Renal cortex interstitium (tissue), 11 donors: ENCODE measurements at regions not wholly inside any gene's neighbourhood (a gene's known extent, or its start where the extent isn't known, plus 50 kb on each side); places are given as distances from the start of the nearest gene placed in this dataset.
"Not testable (repeated sequence)": the region's sequence is repeated elsewhere in the genome, so short reads cannot be mapped to it uniquely, and the experiment has no call there.

ENCODE experiments used
- DNase-seq, 11 donors: peaks; one replicate each; pipeline ENCODE4 v3.0.0-alpha.2; 2013; ENCODE audit warnings: low read depth in 9 of 11, low spot score in 4 of 11; ENCODE audit errors: extremely low read depth in 1 of 11

DNA sequence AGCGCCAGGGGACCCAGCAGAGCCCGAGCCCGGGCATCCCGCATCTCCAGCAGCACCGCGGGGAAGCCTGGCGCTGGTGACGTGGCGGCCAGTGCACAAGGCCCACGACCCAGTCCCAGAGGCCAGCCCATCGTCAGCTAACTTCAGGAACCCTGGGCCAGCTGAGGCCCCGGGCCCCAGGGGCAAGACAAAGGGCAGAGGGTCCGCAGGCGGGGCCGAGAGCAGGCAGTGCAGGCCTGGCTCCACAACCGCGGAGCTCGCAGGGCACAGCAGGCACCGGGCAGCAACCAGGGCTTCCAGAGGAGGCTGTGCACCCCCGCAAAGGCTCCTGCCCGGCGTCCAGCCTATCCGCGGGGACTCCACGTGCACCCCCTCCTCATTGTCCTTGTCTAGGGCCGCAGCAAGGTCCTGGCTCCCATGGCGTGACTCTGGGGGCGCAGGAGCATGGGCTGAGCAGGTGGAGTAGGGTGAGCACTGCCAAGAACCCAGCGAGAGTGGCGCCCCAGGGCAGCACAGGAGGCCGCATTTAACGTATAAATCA is 352.5 kb downstream of the KCNJ18 start:
- DNase-seq, result not testable (repeated sequence)

DNA sequence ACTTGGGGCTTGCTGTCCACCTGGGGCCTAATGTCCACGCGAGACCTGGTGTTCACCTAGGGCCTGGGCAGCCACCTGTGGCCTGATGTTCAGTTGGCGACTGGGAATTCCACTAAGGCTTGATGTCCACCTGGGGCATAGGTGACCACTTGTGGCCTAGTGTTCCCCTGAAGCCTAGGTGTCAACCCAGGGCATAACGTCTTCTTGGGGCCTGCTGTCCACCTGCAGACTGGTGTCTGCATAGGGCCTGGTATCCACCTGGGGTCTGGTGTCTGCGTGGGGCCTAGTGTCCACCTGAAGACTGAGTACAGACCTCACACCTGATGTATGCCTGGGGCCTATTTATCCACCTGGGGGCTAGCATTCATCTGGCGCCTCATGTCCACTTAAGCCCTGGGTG is 355.2 kb downstream of the KCNJ18 start:
- DNase-seq, result not testable (repeated sequence)

DNA sequence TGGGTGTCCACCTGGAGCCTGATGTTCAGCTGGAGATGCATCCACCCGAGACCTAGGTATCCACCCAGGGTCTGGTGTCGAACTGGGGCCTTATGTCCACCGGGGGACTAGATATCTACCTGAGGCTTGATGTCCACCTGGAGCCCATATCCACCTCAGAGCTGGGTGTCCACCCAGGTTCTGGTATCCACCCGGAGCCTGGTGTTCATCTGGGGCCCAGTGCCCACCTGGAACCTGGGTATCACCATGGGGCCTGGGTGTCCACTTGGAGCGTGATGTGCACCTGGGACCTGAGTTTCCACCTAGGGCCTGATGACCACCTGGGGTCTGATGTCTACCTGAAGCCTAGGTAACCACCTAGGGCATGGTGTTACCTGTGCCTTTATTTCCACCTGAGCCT is 355.9 kb downstream of the KCNJ18 start:
- DNase-seq, result not testable (repeated sequence)

DNA sequence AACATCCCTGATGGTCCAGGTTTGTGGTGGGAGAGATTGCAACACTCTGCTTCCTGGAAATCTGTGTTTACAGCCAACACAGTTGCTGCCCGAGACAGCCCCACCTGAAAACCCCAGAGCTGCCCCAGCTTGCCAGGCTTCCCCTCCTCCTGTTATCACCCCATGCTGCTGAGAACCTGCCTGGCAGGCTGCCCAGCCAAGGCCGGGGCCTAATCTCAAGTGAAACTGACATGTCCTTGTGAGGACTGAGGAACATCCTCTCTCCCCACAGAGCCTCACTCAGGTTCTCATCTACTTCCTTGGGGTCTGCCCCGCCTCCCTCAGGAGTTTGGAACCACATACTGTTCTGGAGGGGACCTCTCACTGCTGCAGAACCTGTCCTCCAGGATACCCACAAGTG is 358.4 kb downstream of the KCNJ18 start:
- DNase-seq, result not testable (repeated sequence)

DNA sequence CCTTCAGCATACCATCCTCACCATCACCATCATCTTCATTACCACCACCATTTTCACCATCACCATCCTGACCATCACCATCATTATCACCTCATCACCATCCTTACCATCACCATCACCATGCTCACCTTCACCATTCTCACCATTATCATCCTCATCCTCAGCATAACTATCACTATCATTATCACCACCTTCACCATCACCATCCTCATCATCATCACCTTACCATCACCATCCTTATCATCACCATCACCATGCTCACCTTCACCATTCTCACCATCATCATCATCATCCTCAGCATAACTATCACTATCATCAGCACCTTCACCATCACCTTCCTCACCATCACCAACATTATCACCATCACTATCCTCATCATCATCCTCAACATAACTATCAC is 360.4 kb downstream of the KCNJ18 start:
- not testable (repeated sequence) for DNase-seq

DNA sequence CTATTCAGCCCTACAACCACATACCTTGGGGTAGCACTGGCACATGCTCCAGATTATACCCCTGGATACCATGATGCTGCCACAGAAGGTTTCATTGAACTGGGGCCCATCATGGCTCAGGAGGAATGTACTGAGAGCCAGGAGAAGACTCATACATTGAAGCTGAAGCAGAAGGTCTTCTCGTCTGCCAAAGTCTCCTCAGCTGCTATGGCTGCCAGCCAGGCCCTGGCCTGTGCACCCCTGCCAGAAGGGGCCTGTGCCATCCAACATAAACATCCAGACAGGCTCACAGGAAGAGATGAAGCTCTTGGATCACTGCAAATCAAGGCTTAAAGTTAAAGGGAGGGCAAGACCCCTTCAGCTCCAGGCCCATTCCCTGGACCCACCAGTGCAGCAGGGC is 364.2 kb downstream of the KCNJ18 start:
- DNase-seq, result not testable (repeated sequence)

DNA sequence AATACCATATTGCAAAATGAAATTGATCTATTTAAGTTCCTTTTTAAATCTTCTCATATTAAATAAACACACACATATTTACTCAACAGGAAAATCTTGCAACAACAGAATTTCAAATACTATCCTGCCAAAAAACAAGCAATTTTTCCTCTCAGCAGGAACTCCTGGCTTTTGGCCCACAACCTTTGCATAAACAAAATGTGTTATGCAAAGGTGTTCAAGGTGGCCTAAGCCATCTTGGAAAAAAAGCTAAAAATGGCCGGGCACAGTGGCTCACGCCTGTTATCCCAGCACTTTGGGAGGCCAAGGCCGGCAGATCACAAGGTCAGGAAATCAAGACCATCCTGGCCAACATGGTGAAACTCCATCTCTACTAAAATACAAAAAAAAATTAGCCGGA is 383.6 kb downstream of the KCNJ18 start:
- not testable (repeated sequence) for DNase-seq

DNA sequence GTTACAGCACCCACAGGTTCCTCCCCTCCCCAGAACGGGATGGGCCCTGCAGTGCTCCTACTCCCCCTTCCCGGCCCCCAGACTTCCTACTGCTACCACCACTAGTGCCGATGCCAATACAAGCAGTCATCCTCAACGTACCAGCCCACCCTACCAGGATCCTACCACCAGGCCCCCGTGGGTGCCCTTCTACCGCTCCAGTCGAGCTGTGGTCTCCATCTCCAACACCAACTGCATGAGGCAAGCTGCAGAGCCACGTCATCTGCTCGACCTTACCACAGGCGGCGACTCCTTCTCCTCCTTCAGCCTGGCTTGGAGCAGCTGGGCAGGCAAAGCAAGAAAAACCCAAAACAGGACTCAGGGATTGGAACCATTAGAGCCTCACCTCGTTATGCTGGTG is 396.3 kb downstream of the KCNJ18 start:
- not testable (repeated sequence) for DNase-seq

DNA sequence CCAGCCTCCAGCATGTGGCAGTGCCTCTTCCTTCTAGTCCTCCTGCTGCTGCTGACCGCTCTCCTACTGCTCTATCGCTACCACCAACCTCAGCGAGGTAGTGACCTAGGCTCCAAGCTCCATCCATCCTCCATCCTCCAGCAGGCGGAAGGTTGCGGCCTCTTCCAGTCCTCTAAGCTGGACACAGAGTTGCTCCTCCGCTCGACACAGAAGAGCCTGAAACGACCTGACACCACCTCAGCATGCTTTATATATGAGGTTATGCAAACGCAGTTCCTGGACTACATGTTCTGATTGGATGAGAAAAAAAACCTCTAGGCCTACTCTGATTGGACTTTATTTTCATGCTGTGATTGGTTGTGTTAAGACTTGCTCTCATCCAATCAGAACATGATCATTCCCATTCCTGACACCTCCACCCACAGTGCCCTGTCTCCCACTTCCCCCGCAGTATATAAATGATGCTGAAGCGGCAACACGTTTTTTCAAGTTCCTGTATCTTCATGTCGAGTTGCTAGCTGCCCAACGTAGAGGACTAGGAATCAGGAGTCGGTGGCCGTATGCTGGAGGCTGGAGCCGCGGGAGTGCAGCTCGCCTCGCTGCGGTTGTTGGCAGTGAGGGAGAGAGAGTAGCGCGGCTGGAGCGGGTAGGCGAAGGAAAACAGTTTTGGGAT is 398.1 kb downstream of the KCNJ18 start:
- no peak for DNase-seq

DNA sequence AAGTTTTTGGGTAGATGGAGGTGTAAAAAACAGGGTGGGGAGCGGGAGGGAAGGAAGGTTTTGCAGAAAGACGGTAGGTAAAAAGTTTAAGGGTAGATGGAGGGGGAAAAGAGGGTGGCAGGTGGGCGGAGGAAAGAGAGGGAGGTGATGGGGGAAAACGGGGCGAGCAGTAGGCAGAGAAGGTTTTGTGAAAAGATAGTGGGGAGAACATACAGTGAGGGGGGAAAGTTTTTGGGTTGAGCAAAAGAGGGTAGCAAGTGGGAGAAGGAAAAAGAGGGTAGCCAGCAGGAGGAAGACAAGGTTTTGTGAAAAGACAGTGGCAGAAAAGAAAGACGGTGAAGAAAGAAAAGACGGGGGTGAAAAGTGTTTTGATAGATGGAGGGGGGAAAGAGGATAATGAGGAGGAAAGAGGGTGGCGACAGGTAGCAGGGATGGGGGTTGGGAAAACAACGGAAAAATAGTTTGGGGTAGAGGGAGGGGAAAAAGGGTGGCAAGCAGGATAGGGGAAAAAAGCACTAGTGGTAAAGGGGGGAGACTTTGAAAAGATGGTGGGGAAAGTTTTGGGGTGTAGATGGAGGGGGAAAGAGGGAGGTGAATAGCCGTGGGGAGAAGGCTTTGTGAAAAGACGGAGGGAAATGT is 398.8 kb downstream of the KCNJ18 start:
- DNase-seq, result not testable (repeated sequence)

DNA sequence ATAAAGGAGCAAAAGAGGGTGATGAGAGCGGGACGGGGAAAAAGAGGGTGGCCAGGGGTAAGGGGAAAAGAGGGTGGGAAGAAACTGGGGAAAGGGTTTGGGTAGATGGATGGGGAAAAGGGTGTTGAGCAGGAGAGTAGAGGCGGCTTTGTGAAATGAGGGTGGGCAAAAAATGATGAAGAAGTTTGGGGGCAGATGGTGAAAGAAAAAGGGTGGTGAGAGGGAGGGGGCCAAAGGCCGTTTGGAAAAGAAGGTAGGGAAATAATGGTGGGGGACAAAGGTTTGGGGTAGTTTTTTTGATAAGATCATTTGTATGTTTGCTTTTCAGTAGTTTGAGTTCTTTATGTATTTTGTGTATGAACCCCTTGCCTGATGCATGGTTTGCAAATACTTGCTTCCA is 399.5 kb downstream of the KCNJ18 start:
- DNase-seq, result not testable (repeated sequence)

DNA sequence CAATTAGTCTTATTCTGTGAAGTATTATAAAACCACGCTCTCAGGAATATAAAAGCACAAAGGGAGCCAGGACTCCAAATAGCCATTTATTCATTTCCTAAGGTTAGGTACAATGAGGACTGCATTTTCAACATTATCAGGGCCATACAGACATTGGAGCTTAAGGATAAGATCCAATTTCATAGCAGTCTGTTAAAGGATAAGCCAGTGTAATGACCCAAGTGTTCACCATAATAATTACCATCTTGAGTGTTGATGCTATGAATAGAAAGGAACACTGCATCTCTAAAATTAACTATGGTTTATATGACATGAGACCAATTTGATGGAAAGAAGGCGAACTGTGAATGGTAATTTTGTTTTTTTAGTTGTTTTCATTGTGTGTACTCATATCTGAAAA is 403.1 kb downstream of the KCNJ18 start:
- not testable (repeated sequence) for DNase-seq

DNA sequence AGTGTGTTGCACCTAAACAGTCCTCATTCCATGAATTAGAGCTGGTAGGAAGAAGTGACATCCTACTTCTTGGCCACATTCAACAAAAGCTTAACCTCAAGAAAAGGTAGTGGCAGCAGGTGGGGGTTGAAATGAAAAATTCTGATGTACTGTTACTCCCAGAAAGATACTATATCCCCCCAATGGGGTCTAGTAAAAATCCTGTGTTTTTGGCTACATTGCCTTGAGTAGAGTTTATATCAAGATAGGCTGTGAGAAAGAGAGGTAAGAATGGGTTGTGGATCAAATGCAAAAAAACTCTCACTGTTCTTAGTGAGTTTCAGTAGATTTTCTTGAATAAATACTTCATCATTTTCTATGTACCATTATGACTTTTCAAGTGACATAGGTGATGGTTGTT is 407.3 kb downstream of the KCNJ18 start:
- DNase-seq, result not testable (repeated sequence)

DNA sequence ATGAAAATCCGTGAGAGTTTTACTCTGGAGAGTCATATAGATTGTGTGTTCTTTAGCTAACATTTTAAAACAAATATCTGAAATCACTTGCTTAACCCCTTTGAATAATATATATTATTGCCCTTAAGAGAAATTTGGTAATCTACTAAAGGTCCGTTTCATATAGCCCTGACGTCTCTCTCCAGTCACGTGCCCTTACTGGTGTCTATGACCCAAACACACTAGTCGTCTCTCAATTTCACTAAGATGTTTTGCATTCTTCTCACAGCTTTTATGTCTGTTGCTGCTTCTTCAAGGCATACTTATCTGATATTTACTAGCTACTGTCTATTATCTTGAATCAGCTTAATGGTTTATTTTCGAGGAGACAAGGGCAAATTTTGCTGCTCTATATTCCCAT is 409.9 kb downstream of the KCNJ18 start:
- no peak for DNase-seq

DNA sequence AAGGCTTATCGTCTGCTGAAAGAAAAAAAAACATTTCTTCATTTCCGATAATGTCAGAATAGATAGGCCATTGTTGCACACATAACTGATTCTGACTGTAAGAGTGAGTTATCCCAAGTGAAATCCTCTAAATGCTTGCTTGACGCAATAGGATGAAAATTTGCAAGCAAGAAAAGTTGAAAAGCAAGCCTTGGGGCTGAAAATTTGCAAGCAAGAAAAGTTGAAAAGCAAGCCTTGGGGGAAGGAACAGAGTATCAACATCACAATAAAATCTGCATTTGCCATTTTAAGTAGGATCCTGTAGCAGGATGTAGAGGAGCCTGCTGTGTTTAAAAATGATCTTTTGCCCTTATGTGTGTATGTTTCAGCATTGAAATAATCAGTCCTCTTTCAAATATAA is 424.4 kb downstream of the KCNJ18 start:
- not testable (repeated sequence) for DNase-seq

DNA sequence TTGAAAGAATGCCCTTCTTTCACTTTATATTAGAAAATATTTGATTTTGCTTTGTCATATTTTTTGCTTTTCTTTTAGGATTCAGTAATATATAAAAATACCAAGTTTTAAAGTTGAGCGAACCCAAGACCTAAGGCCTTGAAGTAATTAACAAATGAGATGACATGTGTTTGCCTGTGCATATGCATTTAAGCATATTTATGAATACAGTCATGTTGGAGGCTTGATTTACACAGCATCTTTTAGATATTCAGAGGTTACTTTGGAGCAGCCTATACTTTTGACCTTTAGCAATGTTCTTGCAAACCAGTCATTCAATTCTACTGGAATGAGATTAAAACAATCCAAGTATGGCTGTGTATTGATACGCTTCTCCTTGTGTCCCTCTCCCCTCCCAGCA is 425.1 kb downstream of the KCNJ18 start:
- not testable (repeated sequence) for DNase-seq

DNA sequence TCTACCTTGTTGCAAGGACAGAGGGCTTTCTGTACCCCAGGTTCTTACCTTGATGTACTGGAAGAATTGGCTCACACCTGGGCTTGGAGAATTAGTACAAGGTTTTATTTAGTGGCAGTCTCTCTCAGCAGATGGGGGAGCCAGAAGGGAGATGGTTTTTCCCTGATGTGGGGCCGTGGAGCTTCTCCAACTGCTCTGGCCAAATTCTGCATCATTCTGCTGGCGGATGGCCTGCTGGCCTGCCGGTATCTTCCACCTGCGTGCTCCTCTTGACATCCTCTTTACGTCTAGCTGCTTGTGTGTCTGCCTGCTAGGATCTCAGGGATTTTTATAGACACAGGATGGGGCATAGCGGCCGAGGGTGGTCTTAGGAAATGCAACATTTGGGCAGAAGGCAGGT is 426.7 kb downstream of the KCNJ18 start:
- not testable (repeated sequence) for DNase-seq

DNA sequence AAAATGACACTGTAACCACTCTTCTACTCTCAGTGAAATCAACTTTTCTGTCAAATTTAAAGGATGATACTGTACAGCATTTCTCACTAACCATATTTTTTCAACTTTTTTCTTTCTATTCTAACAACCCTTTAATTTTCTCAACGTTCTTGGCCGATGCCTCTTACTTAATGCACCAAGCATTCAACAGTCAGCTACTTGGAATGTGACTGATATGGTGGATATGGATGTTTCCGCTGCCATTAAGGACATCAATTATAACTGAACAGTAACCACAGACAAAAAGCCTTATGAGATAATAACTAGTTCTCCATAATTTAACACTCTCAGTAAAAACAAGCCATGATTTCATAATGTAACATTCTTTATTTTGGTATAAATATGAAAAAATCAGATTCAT is 427.4 kb downstream of the KCNJ18 start:
- DNase-seq, result not testable (repeated sequence)

DNA sequence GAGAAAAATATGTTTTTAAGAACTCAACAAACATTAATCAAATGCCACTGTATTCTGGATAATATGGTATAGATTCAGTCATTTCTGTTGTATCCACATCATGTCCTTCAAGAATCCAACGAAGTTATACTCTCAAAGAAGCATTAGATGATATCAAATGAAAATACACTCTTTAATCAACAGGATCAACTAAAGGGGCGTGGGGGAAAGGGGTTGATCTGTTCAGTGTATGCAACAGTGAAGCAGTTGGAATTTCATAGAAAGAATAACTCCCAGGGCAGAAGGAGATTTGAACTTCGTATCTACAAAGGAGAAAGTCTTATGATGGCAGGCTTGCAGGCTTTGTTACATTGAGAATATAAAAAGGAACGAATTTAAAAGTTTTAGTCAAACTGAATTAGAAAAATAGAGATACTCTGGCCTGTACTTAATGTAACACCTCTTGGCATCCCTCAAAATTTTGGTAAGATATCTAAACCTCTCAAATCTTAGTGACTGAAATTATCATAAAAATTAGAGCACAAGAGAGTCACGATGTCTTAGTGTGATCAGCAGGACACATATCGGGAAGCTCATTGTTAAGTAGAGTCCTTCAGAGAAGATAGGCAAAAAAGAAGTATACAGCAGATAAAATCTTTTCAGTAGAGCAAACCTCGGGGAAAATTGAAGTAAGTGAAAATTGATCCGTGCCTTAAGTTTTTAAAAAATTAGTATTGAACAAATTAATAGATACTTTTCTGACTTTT is 431.4 kb downstream of the KCNJ18 start:
- DNase-seq, result no peak

DNA sequence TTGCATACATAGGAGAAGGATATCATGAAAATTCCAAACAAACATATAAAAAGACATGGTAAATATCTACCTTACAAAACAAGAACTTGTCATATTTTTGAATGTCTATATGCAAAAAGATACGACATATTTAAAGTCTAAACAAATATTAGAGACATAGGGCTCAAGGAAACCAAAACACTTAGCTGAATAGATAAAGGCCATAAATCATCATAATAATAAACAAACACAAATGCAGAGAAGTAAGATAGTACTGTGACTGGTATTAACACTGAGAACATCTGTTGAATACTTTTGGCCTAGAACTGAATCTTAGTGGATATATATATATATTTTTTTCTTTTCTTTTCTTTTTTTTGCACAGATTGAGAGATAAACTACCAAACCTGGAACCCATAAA is 435.8 kb downstream of the KCNJ18 start:
- DNase-seq, result no peak
